Osteoblast (primary cell): ENCODE measurements at regions not wholly inside any gene's neighbourhood (a gene's known extent, or its start where the extent isn't known, plus 50 kb on each side); places are given as distances from the start of the nearest gene placed in this dataset.

Experiments
- DNase-seq: peaks from one replicate; pipeline ENCODE4 v3.0.0; 2011; ENCODE audit warnings: low spot score, mixed read lengths; ENCODE audit not compliant: insufficient read length; ENCODE audit errors: missing footprints
- H2AFZ ChIP-seq: 2 replicates; pipeline ENCODE4 v1.6.0; 2011; ENCODE audit warnings: mild to moderate bottlenecking, low read length
- H3K27ac ChIP-seq: 2 replicates; pipeline ENCODE4 v1.5.1; 2011; ENCODE audit warnings: mild to moderate bottlenecking, low read depth, low read length, moderate library complexity
- H3K27me3 ChIP-seq: 2 replicates; pipeline ENCODE4 v1.6.0; 2012; ENCODE audit warnings: mild to moderate bottlenecking, control low read depth, inconsistent platforms, low read length, moderate library complexity; ENCODE audit not compliant: insufficient read depth
- H3K36me3 ChIP-seq: 2 replicates; pipeline ENCODE4 v1.5.1; 2011; ENCODE audit warnings: mild to moderate bottlenecking, low read length, control low read depth, moderate library complexity; ENCODE audit not compliant: insufficient read depth
- H3K4me1 ChIP-seq: 2 replicates; pipeline ENCODE4 v1.5.1; 2011; ENCODE audit warnings: mild to moderate bottlenecking, low read length, control low read depth, moderate library complexity; ENCODE audit not compliant: insufficient read depth
- H3K4me2 ChIP-seq: 2 replicates; pipeline ENCODE4 v1.6.0; 2011; ENCODE audit warnings: mild to moderate bottlenecking, low read length; ENCODE audit not compliant: insufficient read depth
- H3K4me3 ChIP-seq: fragments of 200-600 bp; sonication (generic); 3 replicates; pipeline ENCODE4 v1.5.1; 2012; ENCODE audit warnings: mild to moderate bottlenecking, low read length, inconsistent platforms; ENCODE audit not compliant: insufficient read depth
- H3K79me2 ChIP-seq: 2 replicates; pipeline ENCODE4 v1.6.0; 2012; ENCODE audit warnings: mild to moderate bottlenecking, low read length, control low read depth, inconsistent platforms; ENCODE audit not compliant: insufficient read depth
- H3K9me3 ChIP-seq: 2 replicates; pipeline ENCODE4 v1.5.1; 2011; ENCODE audit warnings: low read depth, low read length, control low read depth
- H4K20me1 ChIP-seq: 2 replicates; pipeline ENCODE4 v1.6.0; 2012; ENCODE audit warnings: mild to moderate bottlenecking, low read length, control low read depth; ENCODE audit not compliant: insufficient read depth
- TF ChIP-seq, protein P1 (sequence below): IDR thresholded peaks from 2 replicates; pipeline ENCODE4 v1.5.1; 2011; ENCODE audit warnings: mild to moderate bottlenecking, low read depth, low read length, moderate library complexity; ENCODE audit errors: extremely low read depth

- no peaks in the 10 kb centered on the region for H3K79me2 ChIP-seq
- no peaks in the 10 kb centered on the region for H3K36me3 ChIP-seq
- no peaks in the 10 kb centered on the region for H3K4me1 ChIP-seq
- H2AFZ ChIP-seq = no peak overlapping the region
- no peak for DNase-seq
- no peaks in the 10 kb centered on the region for H3K27me3 ChIP-seq
- H3K4me2 ChIP-seq = no peak overlapping the region
- H4K20me1 ChIP-seq = no peaks in the 10 kb centered on the region
- H3K4me3 ChIP-seq = no peak overlapping the region
- H3K27ac ChIP-seq = no peak overlapping the region
- no peaks in the 10 kb centered on the region for H3K9me3 ChIP-seq
- TF ChIP-seq, protein P1, sequence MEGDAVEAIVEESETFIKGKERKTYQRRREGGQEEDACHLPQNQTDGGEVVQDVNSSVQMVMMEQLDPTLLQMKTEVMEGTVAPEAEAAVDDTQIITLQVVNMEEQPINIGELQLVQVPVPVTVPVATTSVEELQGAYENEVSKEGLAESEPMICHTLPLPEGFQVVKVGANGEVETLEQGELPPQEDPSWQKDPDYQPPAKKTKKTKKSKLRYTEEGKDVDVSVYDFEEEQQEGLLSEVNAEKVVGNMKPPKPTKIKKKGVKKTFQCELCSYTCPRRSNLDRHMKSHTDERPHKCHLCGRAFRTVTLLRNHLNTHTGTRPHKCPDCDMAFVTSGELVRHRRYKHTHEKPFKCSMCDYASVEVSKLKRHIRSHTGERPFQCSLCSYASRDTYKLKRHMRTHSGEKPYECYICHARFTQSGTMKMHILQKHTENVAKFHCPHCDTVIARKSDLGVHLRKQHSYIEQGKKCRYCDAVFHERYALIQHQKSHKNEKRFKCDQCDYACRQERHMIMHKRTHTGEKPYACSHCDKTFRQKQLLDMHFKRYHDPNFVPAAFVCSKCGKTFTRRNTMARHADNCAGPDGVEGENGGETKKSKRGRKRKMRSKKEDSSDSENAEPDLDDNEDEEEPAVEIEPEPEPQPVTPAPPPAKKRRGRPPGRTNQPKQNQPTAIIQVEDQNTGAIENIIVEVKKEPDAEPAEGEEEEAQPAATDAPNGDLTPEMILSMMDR = no peak
Observed at GRCh38 chr7:35437619-35438275, 183.8 kb upstream of the TBX20 start.

- H3K4me1 ChIP-seq = no peaks in the 10 kb centered on the region
- H3K27ac ChIP-seq = no peak overlapping the region
- no peak overlapping the region for H2AFZ ChIP-seq
- TF ChIP-seq, protein P1 = no peak
- DNase-seq = no peak
- no peaks in the 10 kb centered on the region for H3K27me3 ChIP-seq
- H4K20me1 ChIP-seq = no peaks in the 10 kb centered on the region
- H3K79me2 ChIP-seq = no peaks in the 10 kb centered on the region
- no peaks in the 10 kb centered on the region for H3K9me3 ChIP-seq
- H3K36me3 ChIP-seq = no peaks in the 10 kb centered on the region
- H3K4me3 ChIP-seq = no peak overlapping the region
- H3K4me2 ChIP-seq = no peak overlapping the region
Observed at GRCh38 chr7:35436452-35436851, 182.6 kb upstream of the TBX20 start.

DNA sequence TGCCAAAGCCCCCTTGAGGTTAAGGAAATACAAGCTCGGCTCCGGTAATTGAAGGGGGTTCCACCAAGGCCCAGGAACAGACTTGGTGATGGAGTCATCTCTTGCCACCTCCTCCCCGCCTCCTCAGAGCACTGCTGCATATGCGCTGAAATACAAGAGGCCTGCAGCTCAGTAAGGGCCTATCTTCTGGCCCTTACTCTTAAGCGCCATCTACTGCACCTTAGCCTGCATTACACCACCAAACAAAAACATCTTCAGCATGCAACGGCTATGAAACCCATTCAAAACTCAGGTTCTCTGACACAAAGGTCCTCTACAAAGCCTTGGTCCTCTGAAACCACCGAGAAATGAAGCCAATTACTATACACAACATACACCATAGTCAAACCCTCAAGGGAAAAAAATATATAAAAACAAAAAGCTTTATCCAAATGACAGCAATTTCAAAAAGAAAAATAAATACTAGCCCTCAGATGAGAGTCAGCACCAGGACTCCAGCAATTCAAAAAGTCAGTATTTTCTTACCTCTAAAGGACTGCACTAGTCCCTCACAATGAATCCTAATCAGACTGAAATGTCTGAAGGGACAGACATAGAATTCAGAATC is 176.8 kb upstream of the TBX20 start:
- TF ChIP-seq, protein P1 = peak; percentile 48
- no peaks in the 10 kb centered on the region for H3K4me1 ChIP-seq
- no peaks in the 10 kb centered on the region for H3K36me3 ChIP-seq
- no peaks in the 10 kb centered on the region for H3K79me2 ChIP-seq
- no peak for DNase-seq
- H3K27me3 ChIP-seq = no peaks in the 10 kb centered on the region
- H3K9me3 ChIP-seq = no peaks in the 10 kb centered on the region
- H3K4me3 ChIP-seq = no peak overlapping the region
- no peaks in the 10 kb centered on the region for H4K20me1 ChIP-seq
- H3K27ac ChIP-seq = no peak overlapping the region
- no peak overlapping the region for H2AFZ ChIP-seq
- no peak overlapping the region for H3K4me2 ChIP-seq

GRCh38 chr7:35424869-35425495 is 171.1 kb upstream of the TBX20 start:
- Histone ChIP-seq H3K36me3 (no peaks in the 10 kb centered on the region), H3K27me3 (no peaks in the 10 kb centered on the region), H3K79me2 (no peaks in the 10 kb centered on the region), H3K9me3 (no peaks in the 10 kb centered on the region), H3K4me2 (no peak overlapping the region), H3K4me1 (no peaks in the 10 kb centered on the region), H4K20me1 (no peaks in the 10 kb centered on the region), H3K4me3 (no peak overlapping the region), H2AFZ (no peak overlapping the region), H3K27ac (no peak overlapping the region)
- no peak for DNase-seq
- TF ChIP-seq, protein P1 = peak; percentile 81
